Heart right ventricle (tissue), 16 donors: ENCODE measurements at regions not wholly inside any gene's neighbourhood (a gene's known extent, or its start where the extent isn't known, plus 50 kb on each side); places are given as distances from the start of the nearest gene placed in this dataset.

ENCODE experiments used
- ATAC-seq, 8 donors: fragments of 200-7000 bp; cut with Tn5 transposase; one replicate each; pipeline ENCODE4 v1.9.1; 2020; ENCODE audit warnings: mild to moderate bottlenecking in 8 of 8, moderate library complexity in 8 of 8, moderate number of reproducible peaks in 1 of 8
- DNase-seq, 2 donors: peaks; one replicate each; pipeline ENCODE4 v3.0.0-alpha.2; 2020
- H3K27ac ChIP-seq, 10 donors: fragments of 200-600 bp; sonication (generic) in 2 of 10; one replicate each; pipeline versions ENCODE4 v1.5.0 to v1.8.0; 2020 to 2022; ENCODE audit warnings: mild to moderate bottlenecking in 3 of 10
- H3K27me3 ChIP-seq, 7 donors: fragments of 200-600 bp; one replicate each; pipeline ENCODE4 v1.8.0; 2021 to 2022; ENCODE audit warnings: mild to moderate bottlenecking in 2 of 7
- H3K36me3 ChIP-seq, 9 donors: fragments of 200-600 bp; sonication (generic) in 1 of 9; one replicate each; pipeline versions ENCODE4 v1.5.0 to v1.8.0; 2020 to 2022; ENCODE audit warnings: mild to moderate bottlenecking in 2 of 9
- H3K4me1 ChIP-seq, 9 donors: fragments of 200-600 bp; sonication (generic) in 1 of 9; one replicate each; pipeline versions ENCODE4 v1.5.0 to v1.8.0; 2020 to 2022; ENCODE audit warnings: mild to moderate bottlenecking in 4 of 9
- H3K4me3 ChIP-seq, 10 donors: fragments of 200-600 bp; sonication (generic) in 2 of 10; one replicate each; pipeline versions ENCODE4 v1.5.0 to v1.8.0; 2020 to 2022; ENCODE audit warnings: mild to moderate bottlenecking in 7 of 10, moderate library complexity in 2 of 10
- H3K9me3 ChIP-seq, 11 donors: fragments of 200-600 bp in 10 of 11; sonication (generic) in 2 of 11; one replicate each; pipeline versions ENCODE4 v1.5.0 to v1.8.0; 2013 to 2022; ENCODE audit warnings: mild to moderate bottlenecking in 2 of 11, control low read depth in 1 of 11, moderate library complexity in 1 of 11
- WGBS, 2 donors: extraction: QIAGEN DNeasy Blood & Tissue Kit; methylation state at CpG; one replicate each; pipeline ENCODE4 v1.1.7; 2013; ENCODE audit warnings: inconsistent platforms in 1 of 2; 5-methylcytosine and 5-hydroxymethylcytosine counted together
- intact Hi-C, 10 donors: fragments of 100-400 bp; cut with DNase I; formaldehyde crosslinking; loops; one replicate each; pipeline versions ENCODE4 v1.11.1 to v1.14.2; 2022
- TF ChIP-seq, protein P1 (sequence below), 9 donors: fragments of 200-600 bp; sonication (generic) in 2 of 9; IDR thresholded peaks; one replicate each; pipeline versions ENCODE4 v1.5.0 to v1.8.0; 2021 to 2022; ENCODE audit warnings: antibody characterized with exemption in 9 of 9, mild to moderate bottlenecking in 5 of 9, moderate library complexity in 1 of 9
- donor health status: Arrhythmogenic right ventricular cardiomyopathy.
- donor health status: ischemic (EF 13 %, LVEDD 7.1; RV severe dilation, severe dysfunction).
- donor health status: healthy with polysubstance abuse.
- donor health status: DM: no; HTN: yes; CAD: no.
- donor health status: DM: no; HTN: no; CAD: no.
- donor health status: ischemic (EF 25% LVEDD 6.9; RV normal size, moderate dysfunction).
- donor health status: ischemic (EF 25% LVEDD 5.7; RV mildly dilated, moderate dysfunction).
- donor health status: healthy.
- donor health status: DM: yes; HTN: yes; CAD: no.
- donor health status: Ischemic cardiomyopathy.
- donor health status: ischemic (EF 35%, LVEDD 5.7; RV mildly dilated, moderate dysfunction).
- donor health status: nonischemic (EF 11% LVEDD 7.7; RV severe dilation, severe dysfunction).
- donor health status: DM: yes; HTN: yes; CAD: no.
- donor health status: PGD.
- donor health status: ischemic (EF 29% LVEDD 5.4; RV normal size, mild dysfunction).
- donor health status: nonischemic (EF 23%, LVEDD 6.1; RV moderate dilation, normal function).

- no peak overlapping the region for H3K27ac ChIP-seq
- WGBS, 2 donors = 75 to 81% methylated on average over 3 of the region's 3 CpGs
- ATAC-seq (no peak), DNase-seq (no peak)
- H3K4me1 ChIP-seq = no peaks in the 10 kb centered on the region
- H3K4me3 ChIP-seq = no peak overlapping the region
- no peaks in the 10 kb centered on the region for H3K36me3 ChIP-seq
- TF ChIP-seq, protein P1, sequence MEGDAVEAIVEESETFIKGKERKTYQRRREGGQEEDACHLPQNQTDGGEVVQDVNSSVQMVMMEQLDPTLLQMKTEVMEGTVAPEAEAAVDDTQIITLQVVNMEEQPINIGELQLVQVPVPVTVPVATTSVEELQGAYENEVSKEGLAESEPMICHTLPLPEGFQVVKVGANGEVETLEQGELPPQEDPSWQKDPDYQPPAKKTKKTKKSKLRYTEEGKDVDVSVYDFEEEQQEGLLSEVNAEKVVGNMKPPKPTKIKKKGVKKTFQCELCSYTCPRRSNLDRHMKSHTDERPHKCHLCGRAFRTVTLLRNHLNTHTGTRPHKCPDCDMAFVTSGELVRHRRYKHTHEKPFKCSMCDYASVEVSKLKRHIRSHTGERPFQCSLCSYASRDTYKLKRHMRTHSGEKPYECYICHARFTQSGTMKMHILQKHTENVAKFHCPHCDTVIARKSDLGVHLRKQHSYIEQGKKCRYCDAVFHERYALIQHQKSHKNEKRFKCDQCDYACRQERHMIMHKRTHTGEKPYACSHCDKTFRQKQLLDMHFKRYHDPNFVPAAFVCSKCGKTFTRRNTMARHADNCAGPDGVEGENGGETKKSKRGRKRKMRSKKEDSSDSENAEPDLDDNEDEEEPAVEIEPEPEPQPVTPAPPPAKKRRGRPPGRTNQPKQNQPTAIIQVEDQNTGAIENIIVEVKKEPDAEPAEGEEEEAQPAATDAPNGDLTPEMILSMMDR (IDR thresholded peaks at IDR 0.05) = no peak
- intact Hi-C loops = no loop called here
- peaks cover 0 to 6% (median 0%) of the 10 kb centered on the region in 7 donors for H3K27me3 ChIP-seq
- peaks cover 0 to 41% (median 10%) of the 10 kb centered on the region in 11 donors for H3K9me3 ChIP-seq
These were observed 1213.8 kb downstream of the TBC1D22A start for GRCh38 chr22:47976219-47976618.

- H3K9me3 ChIP-seq = no peaks in the 10 kb centered on the region
- no peak overlapping the region for H3K27ac ChIP-seq
- TF ChIP-seq, protein P1 (IDR thresholded peaks at IDR 0.05) = no peak
- no peaks in the 10 kb centered on the region for H3K36me3 ChIP-seq
- H3K4me3 ChIP-seq = no peak overlapping the region
- H3K4me1 ChIP-seq = no peaks in the 10 kb centered on the region
- intact Hi-C loops = no loop called here
- H3K27me3 ChIP-seq = peaks cover 0 to 18% (median 3%) of the 10 kb centered on the region in 7 donors
- no peak for DNase-seq
- ATAC-seq = no peak
- 58 to 66% methylated on average over 4 of the region's 4 CpGs for WGBS, 2 donors
These were observed 1205.4 kb downstream of the TBC1D22A start for GRCh38 chr22:47967831-47968230.

- intact Hi-C loops = no loop called here
- DNase-seq = no peak
- ATAC-seq = no peak
- Histone ChIP-seq H3K9me3 (no peaks in the 10 kb centered on the region), H3K27me3 (peaks cover 0 to 22% (median 3%) of the 10 kb centered on the region in 7 donors), H3K27ac (no peak overlapping the region), H3K4me1 (no peaks in the 10 kb centered on the region), H3K36me3 (no peaks in the 10 kb centered on the region), H3K4me3 (no peak overlapping the region)
- TF ChIP-seq, protein P1 (IDR thresholded peaks at IDR 0.05) = no peak
- whole genome bisulfite sequencing, 2 donors = 88 to 90% methylated on average over 6 of the region's 6 CpGs
These were observed 1203.9 kb downstream of the TBC1D22A start for GRCh38 chr22:47966316-47966715.

- TF ChIP-seq, protein P1 (IDR thresholded peaks at IDR 0.05) = no peak
- no peak overlapping the region for H3K4me3 ChIP-seq
- peaks cover 0 to under 1% (median 0%) of the 10 kb centered on the region in 11 donors for H3K9me3 ChIP-seq
- ATAC-seq (no peak), DNase-seq (no peak)
- H3K27me3 ChIP-seq = peaks cover 0 to 19% (median 3%) of the 10 kb centered on the region in 7 donors
- no peaks in the 10 kb centered on the region for H3K4me1 ChIP-seq
- intact Hi-C loops = no loop called here
- H3K27ac ChIP-seq = no peak overlapping the region
- WGBS, 2 donors = 94 to 100% methylated on average over 3 of the region's 3 CpGs
- H3K36me3 ChIP-seq = no peaks in the 10 kb centered on the region
These were observed 1203.4 kb downstream of the TBC1D22A start for GRCh38 chr22:47965896-47966295.
